Stimulated activated naive CD8-positive, alpha-beta T cell treated with anti-CD3 and anti-CD28 coated beads, Interleukin-15, Interleukin-2, amounts not matched to agents 100 ng/mL and 50 ng/mL, for 24 hours (primary cell): ENCODE measurements at regions not wholly inside any gene's neighbourhood (a gene's known extent, or its start where the extent isn't known, plus 50 kb on each side); places are given as distances from the start of the nearest gene placed in this dataset.

Experiments
- H3K27ac Mint-ChIP-seq: one replicate; pipeline ENCODE4 v1.8.0; 2021; ENCODE audit warnings: mild to moderate bottlenecking, mixed read lengths
- H3K27me3 Mint-ChIP-seq: one replicate; pipeline ENCODE4 v1.8.0; 2021; ENCODE audit warnings: mixed read lengths
- H3K36me3 Mint-ChIP-seq: one replicate; pipeline ENCODE4 v1.8.0; 2021; ENCODE audit warnings: low read depth, mixed read lengths
- H3K4me1 Mint-ChIP-seq: one replicate; pipeline ENCODE4 v1.8.0; 2021; ENCODE audit warnings: low read depth, mixed read lengths
- H3K4me3 Mint-ChIP-seq: one replicate; pipeline ENCODE4 v1.8.0; 2021; ENCODE audit warnings: mild to moderate bottlenecking, mixed read lengths
- H3K9me3 Mint-ChIP-seq: one replicate; pipeline ENCODE4 v1.8.0; 2021; ENCODE audit warnings: mixed read lengths

DNA sequence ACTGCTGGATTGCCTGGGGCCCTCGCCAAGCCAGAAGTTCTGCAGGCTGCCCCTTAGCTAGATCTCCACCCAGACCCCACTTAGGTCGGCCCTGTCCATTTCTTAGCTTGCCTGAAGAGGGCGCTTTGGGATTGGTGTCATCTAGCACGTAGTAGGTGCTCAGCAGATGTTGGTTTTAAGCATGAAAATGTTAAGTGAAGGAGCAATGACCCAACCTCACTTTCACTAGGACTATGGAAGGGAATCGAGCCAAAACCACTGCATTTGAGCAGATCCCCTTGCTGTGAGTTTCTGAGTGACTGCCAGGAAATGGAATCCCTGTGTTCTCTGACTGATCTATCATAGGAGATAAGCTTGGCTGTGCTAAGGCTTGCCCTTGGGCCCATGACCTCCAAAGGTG, 131.7 kb upstream of the EEPD1 start:
- Mint-ChIP-seq H3K27ac (no peak overlapping the region), H3K4me1 (no peaks in the 10 kb centered on the region), H3K27me3 (no peaks in the 10 kb centered on the region), H3K4me3 (no peak overlapping the region), H3K9me3 (no peaks in the 10 kb centered on the region), H3K36me3 (no peaks in the 10 kb centered on the region)

DNA sequence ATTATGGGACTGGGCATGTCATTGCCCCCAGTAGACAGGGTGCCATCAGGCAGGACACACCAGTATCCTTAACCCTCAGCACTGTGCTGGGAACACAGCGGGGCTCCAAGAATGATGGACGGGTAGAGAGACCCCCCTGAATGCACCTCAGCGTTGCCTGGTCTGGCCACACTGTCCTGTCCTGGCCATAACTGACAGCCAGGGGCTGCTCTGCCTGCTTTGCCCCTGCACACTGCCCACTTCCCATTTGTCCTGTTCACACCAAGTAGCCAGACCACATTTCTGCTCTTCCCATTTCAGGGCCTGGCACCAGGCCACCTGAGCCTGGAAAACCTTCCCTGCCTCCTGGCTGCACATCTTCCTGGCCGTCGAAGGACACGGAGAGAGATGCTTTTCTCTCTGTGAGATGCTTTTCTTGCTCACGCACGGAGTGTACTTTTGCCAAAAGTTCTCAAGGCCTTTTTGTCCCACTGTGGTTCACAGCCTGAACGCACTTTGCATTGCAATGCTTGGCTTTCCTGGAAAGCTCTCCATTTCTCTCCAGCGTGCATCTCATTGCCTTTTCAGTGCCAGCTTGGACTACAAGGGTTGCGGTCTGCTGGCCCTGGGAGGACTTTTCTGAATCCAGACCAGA, 131.0 kb upstream of the EEPD1 start:
- Mint-ChIP-seq H3K9me3 (no peaks in the 10 kb centered on the region), H3K27me3 (peaks cover 1% of the 10 kb centered on the region), H3K4me3 (no peak overlapping the region), H3K36me3 (no peaks in the 10 kb centered on the region), H3K27ac (no peak overlapping the region), H3K4me1 (no peaks in the 10 kb centered on the region)

DNA sequence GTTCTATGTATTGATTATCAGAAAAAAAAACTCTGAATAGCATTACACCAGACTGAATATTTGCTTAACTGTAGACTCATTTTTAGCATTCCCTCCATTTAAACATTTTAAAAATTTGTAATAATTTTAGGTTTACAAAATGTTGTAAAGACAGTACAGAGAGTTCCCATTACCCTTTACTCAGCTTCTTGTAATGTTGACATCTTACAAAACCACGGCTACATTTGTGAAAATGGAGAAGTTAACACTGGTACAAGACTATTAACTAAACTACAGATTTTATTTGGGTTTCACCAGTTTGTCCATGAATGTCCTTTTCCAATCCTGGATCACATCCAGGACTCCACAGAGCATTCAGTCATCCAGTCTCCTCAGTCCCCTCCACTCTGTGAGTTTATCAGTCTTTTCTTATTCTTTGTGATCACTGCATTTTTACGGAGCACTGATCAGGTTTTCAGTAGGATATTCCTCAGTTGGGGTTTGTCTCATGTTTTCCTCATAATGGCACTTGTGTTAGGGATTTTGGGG, 130.0 kb upstream of the EEPD1 start:
- Mint-ChIP-seq H3K9me3 (no peaks in the 10 kb centered on the region), H3K4me3 (no peak overlapping the region), H3K36me3 (no peaks in the 10 kb centered on the region), H3K4me1 (no peaks in the 10 kb centered on the region), H3K27ac (no peak overlapping the region), H3K27me3 (peaks cover 9% of the 10 kb centered on the region)

DNA sequence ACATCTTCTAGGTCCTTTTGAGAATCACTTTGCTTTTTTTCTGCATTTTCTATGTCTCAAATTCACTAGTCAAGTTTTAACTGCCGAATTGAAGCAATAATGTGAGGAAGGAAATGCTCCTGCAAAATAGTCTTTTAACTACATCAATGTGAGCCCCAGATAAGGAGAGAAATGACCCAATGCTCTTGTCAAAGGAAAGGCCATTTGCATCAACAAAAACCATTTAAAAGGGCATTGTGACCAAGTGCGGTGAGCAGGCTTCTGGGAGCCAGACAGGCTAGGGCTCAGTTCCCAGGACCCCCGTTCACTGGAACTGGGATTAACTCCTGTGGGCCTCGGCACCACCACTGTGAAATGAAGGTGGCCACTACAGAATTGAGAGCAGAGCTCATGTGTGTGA, 127.9 kb upstream of the EEPD1 start:
- Mint-ChIP-seq H3K9me3 (no peaks in the 10 kb centered on the region), H3K27ac (no peak overlapping the region), H3K36me3 (no peaks in the 10 kb centered on the region), H3K27me3 (peaks cover 10% of the 10 kb centered on the region), H3K4me1 (no peaks in the 10 kb centered on the region), H3K4me3 (no peak overlapping the region)

DNA sequence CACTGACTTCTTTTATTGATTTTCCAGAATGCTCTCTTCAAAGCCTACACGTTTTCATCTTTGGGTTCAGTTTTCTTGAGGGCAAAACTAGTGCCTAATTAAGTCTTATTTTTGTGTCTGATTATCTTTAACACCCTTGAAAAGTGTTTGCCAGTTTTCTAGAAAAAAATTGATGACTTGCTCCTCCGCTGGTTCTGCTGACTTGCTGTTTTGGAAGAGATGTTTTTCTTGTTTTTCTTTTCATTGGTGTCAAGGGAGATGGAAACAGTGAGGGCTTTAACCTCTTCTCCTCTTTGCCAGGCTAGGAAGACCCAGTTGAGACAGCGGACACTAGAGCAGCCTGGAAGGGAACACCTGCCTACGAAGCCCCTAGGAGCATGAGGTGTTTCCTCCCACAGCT, 123.7 kb upstream of the EEPD1 start:
- H3K4me1 Mint-ChIP-seq: no peaks in the 10 kb centered on the region
- H3K4me3 Mint-ChIP-seq: no peak overlapping the region
- peaks cover 25% of the 10 kb centered on the region for H3K27me3 Mint-ChIP-seq
- no peaks in the 10 kb centered on the region for H3K9me3 Mint-ChIP-seq
- H3K27ac Mint-ChIP-seq: no peak overlapping the region
- H3K36me3 Mint-ChIP-seq: no peaks in the 10 kb centered on the region

DNA sequence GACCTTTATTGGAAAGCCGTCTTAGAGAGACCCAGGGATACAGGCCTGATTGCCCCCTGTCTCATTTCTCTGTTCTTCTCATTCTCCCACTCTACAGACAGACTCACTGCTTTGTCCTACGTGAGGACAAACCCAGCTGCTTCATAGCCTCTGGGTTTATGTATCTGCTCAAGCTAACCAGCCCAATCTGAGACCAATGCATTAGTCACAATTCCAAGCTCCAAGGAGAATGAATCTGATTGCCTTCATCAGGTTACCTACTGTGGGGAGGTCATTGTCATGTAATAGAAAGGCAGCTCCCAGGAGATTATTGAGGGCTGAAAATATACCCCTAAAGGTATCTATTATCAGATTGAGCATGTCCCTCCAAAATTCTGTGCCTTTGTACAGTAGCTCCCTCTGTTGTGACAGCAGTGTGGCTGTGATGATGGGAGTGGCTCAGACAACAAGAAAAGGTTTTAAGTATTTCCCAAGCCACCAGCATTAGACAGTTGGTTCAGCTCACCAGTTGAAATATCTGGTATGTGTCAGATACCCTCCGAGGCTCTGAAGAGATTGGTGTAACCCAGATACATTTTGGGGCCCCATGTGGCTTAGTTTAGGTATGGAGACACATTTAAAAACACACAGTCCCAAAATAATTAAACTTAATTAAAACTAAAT, 123.1 kb upstream of the EEPD1 start:
- no peaks in the 10 kb centered on the region for H3K4me1 Mint-ChIP-seq
- no peaks in the 10 kb centered on the region for H3K36me3 Mint-ChIP-seq
- no peaks in the 10 kb centered on the region for H3K9me3 Mint-ChIP-seq
- peaks cover 25% of the 10 kb centered on the region for H3K27me3 Mint-ChIP-seq
- no peak overlapping the region for H3K27ac Mint-ChIP-seq
- no peak overlapping the region for H3K4me3 Mint-ChIP-seq

DNA sequence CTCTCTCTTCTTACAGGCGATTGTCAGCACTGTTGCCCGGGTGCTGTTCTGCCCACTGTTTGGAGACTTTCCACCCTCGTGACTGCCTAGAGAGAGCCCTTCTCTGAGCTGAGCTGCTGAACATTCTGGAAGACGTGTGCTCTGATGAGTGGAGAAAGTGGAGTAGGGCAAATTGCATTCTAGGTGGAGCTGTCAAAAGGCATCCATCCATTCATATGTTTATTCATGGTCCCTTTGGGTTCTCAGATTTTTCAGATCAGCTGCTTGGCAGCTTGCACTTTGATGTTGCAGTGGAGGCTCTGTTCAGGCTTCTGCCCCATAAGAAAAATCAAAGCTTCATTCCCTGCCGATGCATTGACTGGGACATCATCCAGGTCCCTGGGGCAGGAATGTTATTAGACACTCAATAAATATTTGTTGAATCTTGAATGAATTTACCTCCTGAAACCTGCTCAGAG, 120.7 kb upstream of the EEPD1 start:
- no peak overlapping the region for H3K4me3 Mint-ChIP-seq
- no peaks in the 10 kb centered on the region for H3K36me3 Mint-ChIP-seq
- H3K27ac Mint-ChIP-seq: no peak overlapping the region
- H3K9me3 Mint-ChIP-seq: no peaks in the 10 kb centered on the region
- no peaks in the 10 kb centered on the region for H3K4me1 Mint-ChIP-seq
- peaks cover 28% of the 10 kb centered on the region for H3K27me3 Mint-ChIP-seq

DNA sequence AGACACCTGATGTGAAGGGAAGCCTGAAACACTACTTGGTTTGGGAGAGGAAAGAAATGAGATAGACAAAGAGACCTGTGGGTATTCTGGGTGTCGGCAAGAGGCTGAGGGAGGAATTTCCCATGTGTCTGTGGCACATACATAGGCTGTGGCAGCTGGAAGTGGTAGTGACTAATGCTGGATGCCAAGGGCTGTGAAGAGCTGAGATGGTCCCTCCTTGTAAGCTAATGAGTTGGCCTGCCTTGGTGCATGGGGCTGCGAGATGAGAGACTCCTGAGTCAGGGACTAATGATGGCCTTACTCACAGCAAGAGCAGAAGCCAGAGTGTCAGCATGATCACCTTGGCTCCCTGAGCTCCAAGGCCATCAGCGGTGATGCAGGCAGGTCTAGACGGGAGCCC, 119.0 kb upstream of the EEPD1 start:
- H3K9me3 Mint-ChIP-seq: no peaks in the 10 kb centered on the region
- no peaks in the 10 kb centered on the region for H3K36me3 Mint-ChIP-seq
- H3K4me3 Mint-ChIP-seq: no peak overlapping the region

DNA sequence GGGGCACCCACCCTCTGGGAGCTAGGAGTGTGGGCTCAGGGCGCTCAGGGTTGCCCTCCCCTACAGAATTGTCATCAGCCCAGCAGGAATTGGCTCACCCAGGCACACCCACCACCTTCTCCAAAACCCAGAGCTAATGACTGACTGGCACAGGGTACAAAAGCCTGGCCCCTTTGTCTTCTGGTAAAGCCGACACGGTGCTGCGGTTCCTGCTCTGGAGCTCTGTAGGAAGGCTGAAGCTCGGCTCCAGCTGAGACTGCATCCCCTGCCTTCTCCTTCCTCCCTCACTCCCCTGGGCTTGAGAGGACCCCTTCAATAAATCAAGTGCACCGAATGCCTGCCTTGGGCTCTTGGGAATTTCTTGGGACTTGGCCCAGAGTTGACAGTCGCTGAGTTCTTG, 117.9 kb upstream of the EEPD1 start:
- no peaks in the 10 kb centered on the region for H3K36me3 Mint-ChIP-seq
- H3K4me3 Mint-ChIP-seq: no peak overlapping the region
- H3K9me3 Mint-ChIP-seq: no peaks in the 10 kb centered on the region
- H3K4me1 Mint-ChIP-seq: no peaks in the 10 kb centered on the region
- H3K27me3 Mint-ChIP-seq: peaks cover 23% of the 10 kb centered on the region
- H3K27ac Mint-ChIP-seq: no peak overlapping the region

More for the DNA sequence above, 119.0 kb upstream of the EEPD1 start:
- Mint-ChIP-seq H3K27ac (no peak overlapping the region), H3K4me1 (no peaks in the 10 kb centered on the region), H3K27me3 (peaks cover 23% of the 10 kb centered on the region)

DNA sequence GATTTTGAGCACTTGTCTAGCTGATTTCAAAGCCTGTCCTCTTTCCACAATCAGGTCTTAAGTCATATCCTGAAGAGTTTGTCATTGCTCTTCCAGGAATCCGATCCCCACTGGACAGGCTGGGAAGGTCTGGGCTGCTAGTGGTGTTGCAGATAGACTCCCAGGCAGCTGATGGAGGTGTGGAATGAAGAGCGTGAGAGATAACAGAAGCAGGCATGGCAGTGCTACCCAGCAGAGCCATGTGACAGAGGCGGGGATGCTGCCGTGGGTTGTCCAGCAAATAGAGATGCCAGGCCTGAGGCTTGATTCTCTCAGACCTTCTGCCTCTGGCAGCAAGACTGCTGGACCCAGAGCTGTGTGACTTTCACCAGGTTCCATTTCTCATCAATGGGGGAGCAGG, 116.5 kb upstream of the EEPD1 start:
- Mint-ChIP-seq H3K4me3 (no peak overlapping the region), H3K27ac (no peak overlapping the region), H3K9me3 (no peaks in the 10 kb centered on the region), H3K36me3 (no peaks in the 10 kb centered on the region), H3K4me1 (no peaks in the 10 kb centered on the region), H3K27me3 (peaks cover 17% of the 10 kb centered on the region)

DNA sequence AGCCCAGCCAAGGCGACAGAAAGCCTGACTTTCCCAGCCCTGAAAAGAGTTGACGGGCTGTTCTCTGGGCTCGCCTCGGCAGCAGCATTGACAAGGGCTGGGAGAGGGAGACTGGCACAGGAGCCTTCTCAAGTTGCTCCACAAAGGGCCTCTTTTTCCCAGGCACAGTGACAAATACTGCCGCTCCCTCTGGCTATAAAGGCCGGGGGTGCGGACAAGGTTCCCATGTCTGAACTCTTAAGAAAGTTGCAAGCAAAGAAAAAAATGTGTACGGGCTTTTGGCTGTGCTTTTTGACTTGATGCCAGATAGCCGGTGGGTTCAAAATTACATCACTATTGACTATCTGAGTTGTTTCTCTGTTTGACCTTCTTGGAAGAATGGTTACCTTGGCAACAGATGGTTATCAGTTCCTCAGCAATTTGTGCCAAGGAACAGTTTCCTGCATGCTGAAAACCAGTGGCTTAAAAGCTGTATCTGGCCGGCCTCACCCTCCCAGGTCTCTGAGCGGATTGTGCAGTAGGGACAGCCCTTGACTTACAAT, 115.9 kb upstream of the EEPD1 start:
- no peaks in the 10 kb centered on the region for H3K4me1 Mint-ChIP-seq
- no peaks in the 10 kb centered on the region for H3K36me3 Mint-ChIP-seq
- H3K4me3 Mint-ChIP-seq: no peak overlapping the region
- H3K9me3 Mint-ChIP-seq: no peaks in the 10 kb centered on the region
- H3K27ac Mint-ChIP-seq: no peak overlapping the region
- peaks cover 15% of the 10 kb centered on the region for H3K27me3 Mint-ChIP-seq

DNA sequence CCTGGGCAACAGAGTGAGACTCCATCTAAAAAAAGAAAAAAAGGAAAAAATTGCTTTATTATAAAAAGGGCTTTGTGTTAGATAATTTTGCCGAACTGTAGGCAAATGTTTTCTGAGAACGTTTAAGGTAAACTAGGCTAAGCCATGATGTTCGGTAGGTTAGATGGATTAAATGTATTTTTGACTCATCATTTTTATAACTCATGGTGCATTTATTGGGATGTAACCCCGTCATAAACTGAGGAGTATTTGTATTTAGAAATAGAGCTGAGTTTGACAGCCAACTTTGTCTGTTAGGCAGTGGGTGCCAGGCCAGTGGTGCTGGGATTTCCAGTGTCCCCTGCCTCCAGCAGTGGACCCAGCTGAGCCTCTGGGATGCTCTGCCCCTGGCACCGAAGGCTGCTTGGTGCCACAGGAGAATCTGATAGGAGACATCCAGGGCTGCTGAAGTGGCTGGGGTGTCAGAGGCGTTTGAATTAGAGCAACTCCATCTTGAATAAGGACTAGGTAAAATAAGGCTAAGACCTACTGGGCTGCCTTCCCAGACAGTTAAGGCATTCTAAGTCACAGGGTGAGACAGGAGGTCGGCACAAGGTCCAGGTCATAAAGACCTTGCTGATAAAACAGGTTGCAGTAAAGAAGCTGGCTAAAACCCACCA, 114.9 kb upstream of the EEPD1 start:
- Mint-ChIP-seq H3K4me1 (no peaks in the 10 kb centered on the region), H3K36me3 (no peaks in the 10 kb centered on the region), H3K27ac (no peak overlapping the region), H3K4me3 (no peak overlapping the region), H3K9me3 (no peaks in the 10 kb centered on the region), H3K27me3 (peaks cover 9% of the 10 kb centered on the region)

DNA sequence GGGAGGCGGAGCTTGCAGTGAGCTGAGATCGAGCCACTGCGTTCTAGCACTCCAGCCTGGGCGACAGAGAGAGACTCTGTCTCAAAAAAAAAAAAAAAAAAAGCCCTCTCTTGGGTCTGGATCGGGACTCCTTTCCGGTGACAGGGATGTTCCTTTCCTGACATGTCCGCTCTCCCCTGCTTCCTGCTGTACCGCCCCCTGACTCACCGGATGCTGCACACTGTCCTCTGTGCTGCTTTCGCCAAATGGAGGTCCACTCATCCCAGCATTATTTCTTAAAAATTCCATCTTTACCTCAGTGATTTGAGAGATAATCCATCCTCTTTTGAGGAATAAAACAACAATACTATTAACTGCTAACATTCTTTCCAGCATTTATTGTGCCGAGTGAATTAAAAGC, 113.8 kb upstream of the EEPD1 start:
- no peak overlapping the region for H3K27ac Mint-ChIP-seq

DNA sequence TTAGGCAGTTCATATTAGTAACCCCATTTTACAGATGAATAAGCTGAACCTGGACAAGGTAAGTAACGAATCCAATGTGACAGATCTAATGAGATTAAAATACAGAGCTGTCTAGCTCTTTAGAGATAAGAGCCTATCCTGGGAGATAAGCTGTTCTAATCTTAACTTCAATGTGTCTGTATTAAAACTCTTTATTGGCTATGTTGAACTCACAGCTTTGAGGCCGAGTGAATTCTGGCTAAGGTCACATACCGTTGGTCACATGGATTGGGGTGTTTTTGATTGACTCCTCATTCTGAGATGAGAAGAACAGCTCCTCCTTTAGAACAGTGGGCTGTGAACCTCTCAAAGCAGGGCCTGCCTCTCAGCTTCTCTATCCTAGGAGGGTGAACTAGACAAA, 113.4 kb upstream of the EEPD1 start:
- Mint-ChIP-seq H3K36me3 (no peaks in the 10 kb centered on the region), H3K4me1 (no peaks in the 10 kb centered on the region), H3K27me3 (peaks cover 8% of the 10 kb centered on the region), H3K4me3 (no peak overlapping the region), H3K9me3 (no peaks in the 10 kb centered on the region), H3K27ac (no peak overlapping the region)

More for the DNA sequence above, 113.8 kb upstream of the EEPD1 start:
- H3K4me3 Mint-ChIP-seq: no peak overlapping the region
- peaks cover 8% of the 10 kb centered on the region for H3K27me3 Mint-ChIP-seq
- H3K4me1 Mint-ChIP-seq: no peaks in the 10 kb centered on the region
- H3K9me3 Mint-ChIP-seq: no peaks in the 10 kb centered on the region
- H3K36me3 Mint-ChIP-seq: no peaks in the 10 kb centered on the region

DNA sequence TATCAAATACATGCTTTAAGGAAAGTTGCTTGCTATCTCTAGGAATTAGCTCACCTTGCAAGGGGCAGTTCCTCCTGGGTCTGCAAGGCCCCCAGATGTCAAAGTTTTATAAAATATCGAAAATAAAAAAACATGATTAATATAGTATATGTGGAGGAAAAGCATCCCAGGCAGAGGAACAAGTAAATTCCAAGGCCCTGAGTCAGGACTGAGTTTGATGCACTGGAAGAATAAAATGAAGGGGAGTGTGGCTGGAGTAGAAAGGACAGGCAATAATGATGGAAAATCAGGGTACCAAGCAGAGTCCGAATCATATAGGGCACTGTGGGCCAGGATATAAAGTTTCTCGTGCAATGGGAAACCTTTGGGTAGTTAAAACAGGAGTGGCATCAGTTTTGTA, 112.4 kb upstream of the EEPD1 start:
- Mint-ChIP-seq H3K27ac (no peak overlapping the region), H3K36me3 (no peaks in the 10 kb centered on the region), H3K4me1 (no peaks in the 10 kb centered on the region), H3K4me3 (no peak overlapping the region), H3K9me3 (no peaks in the 10 kb centered on the region), H3K27me3 (peaks cover 8% of the 10 kb centered on the region)
